ENCODE measurements at regions not wholly inside any gene's neighbourhood (a gene's known extent, or its start where the extent isn't known, plus 50 kb on each side); places are given as distances from the start of the nearest gene placed in this dataset.
"Not testable (repeated sequence)": the region's sequence is repeated elsewhere in the genome, so short reads cannot be mapped to it uniquely, and the experiment has no call there.

DNA sequence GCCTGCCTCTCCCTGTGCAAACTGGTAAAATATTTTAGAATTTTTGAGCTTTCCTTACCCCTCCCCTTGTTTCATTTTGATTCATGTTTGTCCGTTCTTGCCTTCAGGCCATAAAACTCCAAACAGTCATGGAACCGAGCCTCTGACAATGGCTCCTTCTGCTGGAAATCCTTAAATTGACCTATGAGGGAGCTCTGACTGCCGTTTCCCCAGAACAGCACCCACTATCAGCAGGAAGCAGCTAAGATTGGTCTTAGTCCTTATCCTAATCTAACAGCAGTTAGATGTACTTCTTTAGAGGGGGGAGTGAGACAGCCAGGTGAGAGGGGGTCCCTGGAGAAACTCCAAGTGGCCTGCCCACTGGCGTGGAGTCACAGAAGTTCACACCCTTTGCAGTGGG is 106.7 kb downstream of the FAM174A start:
- no peak for DNase-seq (ENCODE audit: low spot score)

DNA sequence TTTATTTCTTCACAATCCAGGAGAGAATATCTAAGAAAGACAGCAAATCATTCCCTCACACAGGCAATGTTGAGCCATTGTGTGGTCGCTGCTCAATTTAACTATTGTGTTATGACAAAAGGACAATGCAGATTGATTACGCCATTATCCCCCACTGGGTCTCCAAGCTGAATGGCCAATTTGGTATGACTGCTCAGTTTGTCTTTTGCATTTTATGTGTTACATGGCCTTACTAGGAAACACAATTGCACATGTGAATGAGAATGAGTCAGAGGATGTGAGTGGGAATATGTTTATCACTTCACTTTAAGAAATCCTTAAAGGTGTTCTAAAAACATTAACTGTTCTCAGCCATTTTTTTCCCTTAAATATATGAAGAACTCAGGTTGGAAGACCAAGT is 108.3 kb downstream of the FAM174A start:
- no peak for DNase-seq (ENCODE audit: low spot score)

DNA sequence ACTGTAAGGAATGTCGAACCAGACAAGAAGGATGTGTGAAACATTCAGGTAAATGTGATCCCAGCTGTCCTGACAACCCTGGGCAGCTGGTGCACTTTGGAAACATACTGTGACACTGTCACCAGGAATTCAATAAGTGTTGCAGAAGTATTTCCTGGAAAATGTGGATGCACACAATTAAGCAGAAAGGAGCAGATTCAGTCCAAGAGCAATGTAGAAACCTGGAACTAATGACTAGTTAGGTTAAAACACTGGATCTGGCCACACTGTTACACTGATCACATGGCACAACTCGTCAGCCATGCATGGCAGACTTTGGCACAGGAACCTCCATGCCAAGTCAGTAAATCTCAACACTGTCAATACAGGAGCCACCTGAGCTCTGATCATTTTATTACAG is 109.0 kb downstream of the FAM174A start:
- DNase-seq (ENCODE audit: low spot score) = peak; percentile 3

DNA sequence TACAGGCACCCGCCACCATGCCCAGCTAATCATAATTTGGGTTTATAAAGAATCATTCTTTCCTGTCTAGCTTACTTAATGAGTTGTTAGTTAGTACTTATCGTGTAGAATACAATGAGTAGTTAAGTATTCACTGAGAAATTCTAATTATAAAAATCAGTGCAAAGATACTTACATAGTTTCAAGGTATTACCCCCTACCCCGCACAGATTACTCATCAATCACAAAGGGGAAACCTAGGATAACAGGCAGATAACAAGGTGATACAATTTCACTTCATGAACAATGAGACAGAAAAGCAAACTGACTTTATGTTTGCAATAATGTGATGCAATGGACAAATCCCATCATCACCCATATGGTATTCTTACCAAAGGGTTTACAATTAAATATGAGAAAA is 109.6 kb downstream of the FAM174A start:
- DNase-seq (ENCODE audit: low spot score) = no peak

DNA sequence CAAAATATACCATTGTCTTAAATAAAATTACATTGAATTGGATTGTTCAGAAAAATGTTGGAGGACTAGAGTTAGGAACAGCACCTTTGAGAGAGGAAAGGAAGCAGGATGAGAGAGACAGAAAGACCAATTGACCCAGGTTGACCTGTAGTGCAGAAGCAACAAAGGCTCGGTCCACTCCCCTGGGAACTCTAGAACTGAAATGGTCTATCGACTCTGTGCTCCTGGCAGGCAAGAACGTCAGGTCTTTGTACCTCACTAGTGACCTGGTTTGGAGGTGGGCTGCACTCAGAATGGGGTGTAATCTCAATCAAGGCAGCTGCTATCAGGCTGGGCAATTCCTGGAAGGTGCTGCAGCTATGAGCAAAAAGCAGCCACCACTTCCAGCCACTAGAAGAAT is 110.8 kb downstream of the FAM174A start:
- DNase-seq (ENCODE audit: low spot score) = no peak

DNA sequence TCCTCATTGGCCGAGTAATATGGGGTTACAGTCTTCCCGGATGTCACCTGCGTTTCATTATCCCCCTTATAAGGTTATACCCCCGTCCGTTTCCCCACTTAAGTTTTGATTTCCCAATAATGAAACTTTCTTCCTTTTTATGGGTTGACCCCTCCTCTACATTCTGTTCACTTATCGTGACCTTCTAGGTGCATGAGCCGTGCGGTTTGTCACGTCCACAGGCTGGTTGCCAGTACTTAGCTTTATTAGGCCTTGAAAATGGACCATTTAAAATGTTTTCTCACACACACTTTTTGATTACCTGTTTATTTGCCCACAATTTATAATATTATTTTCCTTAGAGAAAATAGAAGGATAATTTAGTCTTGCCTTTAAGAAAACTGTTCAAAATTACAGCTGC is 111.5 kb downstream of the FAM174A start:
- DNase-seq (ENCODE audit: low spot score) = no peak

DNA sequence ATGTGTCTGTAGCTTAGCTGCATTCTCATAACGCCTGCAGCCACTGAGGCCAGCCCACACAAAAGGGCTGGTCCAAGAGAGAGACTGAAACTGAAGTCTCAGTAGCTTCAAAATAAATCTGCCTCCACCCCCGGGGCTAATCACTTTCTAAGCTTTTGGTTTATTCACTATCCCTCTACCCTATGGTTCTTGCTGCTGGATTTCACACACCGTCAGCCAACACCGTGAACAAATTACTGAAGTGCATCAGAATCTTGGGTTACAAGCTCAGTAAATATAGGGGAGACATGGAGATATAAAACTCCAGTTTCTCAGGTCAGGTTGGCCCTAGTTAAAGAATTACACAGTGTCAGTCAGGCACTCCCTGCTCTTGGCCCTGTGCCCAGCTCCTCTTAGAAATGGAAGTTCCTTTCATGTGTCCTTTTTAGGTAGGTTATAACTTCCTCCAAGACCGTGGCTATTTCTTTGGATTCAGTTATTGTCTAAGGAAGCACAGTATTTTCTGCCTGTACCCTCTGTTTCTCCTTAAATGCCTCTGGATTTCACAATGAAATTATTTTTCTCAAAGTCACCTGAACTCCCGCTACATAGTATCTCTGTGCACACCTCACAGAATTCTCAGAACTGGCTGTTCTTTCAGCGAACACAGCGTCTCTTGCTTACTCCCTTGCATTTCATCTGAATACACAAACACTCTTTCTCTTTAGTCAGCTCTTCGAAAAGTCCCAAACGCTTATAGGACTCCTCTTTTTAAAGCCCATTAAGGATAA is 112.5 kb downstream of the FAM174A start:
- DNase-seq (ENCODE audit: low spot score) = peak; percentile 14

DNA sequence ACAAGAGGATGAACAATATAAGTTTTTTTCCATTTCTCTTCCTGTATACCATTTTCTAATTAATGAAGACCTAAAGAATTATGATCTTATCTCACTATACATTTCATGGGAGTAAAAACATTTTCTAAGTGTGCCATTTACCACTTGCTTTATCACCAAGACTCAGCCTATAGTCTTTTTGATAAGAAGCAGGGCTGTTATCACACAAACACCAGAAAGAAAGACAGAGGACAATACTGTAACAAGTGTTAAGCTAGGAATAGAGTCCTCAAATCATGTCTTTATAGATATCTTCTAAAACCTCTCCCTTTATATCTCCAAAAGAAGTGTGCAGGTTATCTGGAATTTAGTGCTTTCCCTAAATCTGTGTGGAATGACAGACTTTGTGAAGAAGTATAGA is 119.7 kb downstream of the FAM174A start:
- no peak for DNase-seq (ENCODE audit: low spot score)

DNA sequence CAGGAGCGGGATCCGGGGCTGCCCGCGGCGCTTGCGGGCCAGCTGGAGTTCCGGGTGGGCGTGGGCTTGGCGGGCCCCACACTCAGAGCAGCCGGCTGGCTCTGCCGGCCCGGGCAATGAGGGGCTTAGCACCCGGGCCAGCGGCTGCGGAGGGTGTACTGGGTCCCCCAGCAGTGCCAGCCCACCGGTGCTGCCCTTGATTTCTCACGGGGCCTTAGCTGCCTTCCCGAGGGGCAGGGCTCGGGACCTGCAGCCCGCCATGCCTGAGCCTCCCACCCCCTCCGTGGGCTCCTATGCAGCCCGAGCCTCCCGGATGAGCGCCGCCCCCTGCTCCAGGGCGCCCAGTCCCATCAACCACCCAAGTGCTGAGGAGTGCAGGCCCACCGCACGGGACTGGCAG is 121.6 kb downstream of the FAM174A start:
- DNase-seq (ENCODE audit: low spot score) = not testable (repeated sequence)

DNA sequence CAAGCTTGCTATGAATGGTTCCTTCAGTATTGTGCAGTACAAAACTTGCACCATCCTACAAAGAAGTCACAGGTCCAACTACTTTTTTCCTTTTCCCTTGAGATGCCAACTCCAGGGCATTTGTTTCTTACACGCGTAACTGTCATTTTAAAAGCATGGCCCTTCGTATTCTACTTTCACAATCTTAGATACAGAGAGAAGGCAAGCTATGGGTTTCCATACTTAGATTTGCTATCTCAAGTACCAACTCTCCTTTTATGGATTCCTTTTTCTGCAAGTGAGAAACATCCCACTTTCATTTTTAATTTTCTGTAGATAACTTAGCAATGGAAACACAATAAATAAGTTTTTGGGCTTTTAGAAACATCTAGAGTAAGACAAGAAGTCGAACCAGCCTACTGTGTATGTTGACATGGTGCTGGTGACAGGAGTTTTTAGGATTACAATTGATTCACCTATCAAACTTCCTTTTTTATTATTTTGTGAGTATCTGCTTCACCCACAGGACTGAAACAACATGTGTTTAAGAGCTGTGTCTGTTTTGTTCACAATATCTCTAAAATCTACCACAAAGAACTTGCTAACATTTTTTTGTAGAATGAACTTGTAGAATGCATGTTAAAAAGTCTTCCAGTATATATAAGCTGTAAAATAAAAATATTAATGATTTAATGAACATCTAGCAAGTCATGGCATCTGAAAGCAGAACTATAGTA is 124.1 kb downstream of the FAM174A start:
- no peak for DNase-seq (ENCODE audit: low spot score)

DNA sequence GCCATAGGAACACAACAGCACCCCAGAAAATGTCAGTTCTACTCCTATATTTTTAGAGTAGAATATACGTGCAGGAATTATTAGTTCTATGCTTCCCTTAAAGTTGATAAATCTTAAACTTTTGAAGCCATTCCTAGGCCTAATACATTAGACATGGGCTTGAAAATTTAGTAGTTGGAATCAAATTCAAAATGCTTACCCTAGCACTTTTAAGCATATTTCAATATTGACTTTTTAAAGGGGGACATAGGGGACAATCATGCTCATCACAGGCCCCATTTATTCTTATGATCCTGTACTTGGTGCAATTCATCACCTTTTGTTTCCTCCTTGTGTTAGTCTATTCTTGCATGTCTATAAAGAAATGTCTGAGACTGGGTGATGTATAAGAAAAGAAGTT is 129.0 kb downstream of the FAM174A start:
- DNase-seq (ENCODE audit: low spot score) = no peak

DNA sequence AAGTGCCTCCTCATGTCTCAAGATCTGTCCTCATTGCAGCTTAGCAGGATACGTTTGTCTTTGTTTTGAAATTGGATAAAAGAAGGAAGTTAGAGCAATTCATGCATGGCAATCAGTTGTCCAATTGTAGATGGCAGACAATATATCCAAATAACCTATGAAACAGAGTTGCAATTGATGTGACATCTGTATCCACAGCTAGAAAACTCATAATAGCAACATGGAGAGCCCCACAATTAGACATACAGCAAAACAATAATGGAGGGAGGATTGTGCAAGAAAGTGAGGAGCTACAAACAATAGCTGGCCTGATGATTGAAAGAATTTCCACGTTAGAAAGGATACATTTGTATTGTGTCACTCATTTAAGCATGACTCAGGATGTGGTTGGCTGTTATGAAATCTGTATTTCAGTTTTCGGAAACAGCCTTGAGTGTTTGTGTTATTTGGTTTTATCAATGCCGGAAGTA is 132.0 kb downstream of the FAM174A start:
- no peak for DNase-seq (ENCODE audit: low spot score)

DNA sequence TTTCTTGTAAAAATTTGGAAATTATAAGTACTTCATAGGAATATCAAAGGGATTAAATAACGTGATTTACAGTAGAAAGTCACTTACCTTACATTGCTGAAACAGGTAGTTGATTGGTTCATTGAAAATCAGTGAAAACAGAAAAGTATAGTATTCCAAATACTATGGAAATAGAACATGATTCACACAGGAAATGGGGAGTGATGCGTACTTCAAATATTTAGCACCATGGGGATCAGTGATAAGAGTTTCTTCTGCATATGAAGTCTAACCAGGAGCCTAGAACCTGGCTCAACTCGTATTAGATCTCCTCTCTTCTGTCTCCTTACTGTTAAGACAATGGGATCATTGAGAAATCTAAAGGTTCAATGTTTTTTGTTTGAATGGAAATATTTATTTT is 133.3 kb downstream of the FAM174A start:
- DNase-seq (ENCODE audit: low spot score) = no peak

DNA sequence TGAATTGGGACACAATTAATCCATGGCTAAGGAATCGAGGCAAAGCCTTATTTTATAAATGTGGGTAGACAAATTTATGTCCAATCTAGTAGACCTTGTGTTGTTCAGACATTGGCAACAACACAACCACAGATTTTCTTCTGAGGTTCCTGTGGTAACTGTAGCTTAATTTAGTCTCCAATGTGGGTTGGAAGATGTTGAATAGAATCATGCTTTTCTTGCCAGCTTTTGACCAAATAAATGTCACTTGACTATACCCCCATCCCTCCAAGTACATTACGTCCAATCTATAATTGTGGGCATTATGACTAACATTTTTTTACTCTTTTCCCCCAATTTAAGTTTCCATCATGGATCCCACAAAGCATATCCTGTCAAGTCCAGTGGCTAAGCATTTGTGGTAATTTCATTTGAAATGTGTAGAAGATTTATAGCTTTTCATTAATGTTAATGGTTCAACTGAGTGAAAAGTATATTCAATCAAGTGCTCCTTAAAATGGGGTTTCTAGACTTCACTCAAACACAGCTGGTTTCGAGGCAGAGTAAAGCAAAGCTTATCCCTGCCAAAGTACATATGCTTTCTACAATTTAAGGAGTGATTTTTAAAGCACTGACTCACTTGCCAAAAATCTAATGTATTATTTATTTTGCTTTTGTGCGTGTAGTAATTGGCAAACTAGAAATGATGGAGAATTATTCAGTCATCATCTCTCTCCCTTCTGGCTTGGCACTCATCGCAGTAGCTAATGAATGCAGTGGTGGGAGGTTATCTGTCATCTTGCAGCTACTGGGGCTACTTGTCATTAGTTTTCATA is 141.8 kb downstream of the FAM174A start:
- no peak for DNase-seq (ENCODE audit: low spot score)

DNA sequence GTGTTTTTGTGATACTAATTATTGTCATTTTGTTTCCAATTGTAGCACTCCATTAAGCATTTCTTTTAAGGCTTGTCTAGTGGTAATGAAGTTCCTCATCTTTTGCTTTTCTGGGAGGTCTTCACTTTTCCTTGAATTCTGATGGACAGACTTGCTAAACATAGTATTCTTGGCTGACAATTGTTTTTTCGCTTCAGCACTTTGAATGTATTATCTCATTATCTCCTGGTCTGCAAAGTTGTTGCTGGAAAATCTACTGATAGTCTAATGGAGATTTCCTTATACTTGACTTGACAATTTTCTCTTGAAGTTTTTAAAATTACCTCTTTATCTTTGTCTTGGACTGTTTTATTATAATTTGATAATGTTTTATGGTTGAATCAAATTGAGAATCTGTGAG is 147.5 kb downstream of the FAM174A start:
- no peak for DNase-seq (ENCODE audit: low spot score)

DNA sequence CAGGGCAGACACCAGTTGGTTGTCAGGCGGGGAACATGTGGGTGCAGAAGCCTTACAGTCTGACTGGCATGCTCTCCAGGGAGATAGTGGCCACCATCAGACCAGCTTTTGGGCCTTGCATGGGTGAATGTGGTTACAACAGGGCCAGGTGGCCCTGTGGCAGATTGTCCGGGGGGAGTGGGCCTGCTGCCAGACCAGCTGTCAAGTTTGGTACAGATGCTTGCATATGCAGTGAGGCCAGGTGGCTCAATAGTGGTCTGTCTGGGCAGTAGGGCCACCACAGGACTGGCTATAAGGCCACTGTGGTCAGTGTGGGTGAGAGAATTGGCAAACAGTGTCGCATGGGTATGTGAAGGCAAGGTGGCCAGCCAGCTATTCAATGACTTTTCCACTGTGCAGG is 148.7 kb downstream of the FAM174A start:
- no peak for DNase-seq (ENCODE audit: low spot score)

DNA sequence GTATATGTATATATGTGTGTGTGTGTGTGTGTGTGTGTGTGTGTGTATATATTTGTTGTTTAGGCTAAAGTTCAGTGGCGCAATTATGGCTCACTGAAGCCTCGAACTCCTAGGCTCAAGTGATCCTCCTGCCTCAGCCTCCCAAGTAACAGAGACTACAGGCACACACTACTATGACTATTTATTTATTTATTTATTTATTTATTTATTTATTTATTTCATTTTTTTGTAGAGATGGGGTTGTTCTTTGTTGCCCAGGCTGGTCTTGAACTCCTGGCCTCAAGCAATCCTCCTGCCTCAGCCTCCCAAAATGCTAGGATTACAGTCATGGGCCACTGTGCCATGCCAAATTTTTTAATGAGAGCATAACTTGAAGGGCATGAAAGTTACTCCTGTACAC is 149.9 kb downstream of the FAM174A start:
- DNase-seq (ENCODE audit: low spot score) = not testable (repeated sequence)

DNA sequence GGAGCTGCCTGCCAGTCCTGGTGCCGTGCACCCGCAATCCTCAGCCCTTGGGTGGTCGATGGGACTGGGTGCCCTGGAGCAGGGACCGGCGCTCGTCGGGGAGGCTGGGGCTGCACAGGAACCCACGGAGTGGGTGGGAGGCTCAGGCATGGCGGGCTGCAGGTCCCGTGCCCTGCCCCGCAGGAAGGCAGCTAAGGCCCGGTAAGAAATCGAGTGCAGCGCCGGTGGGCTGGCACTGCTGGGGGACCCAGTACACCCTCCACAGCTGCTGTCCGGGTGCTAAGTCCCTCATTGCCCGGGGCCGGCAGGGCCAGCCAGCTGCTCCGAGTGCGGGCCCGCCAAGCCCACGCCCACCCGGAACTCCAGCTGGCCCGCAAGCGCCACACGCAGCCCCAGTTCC is 153.7 kb downstream of the FAM174A start:
- not testable (repeated sequence) for DNase-seq (ENCODE audit: low spot score)

DNA sequence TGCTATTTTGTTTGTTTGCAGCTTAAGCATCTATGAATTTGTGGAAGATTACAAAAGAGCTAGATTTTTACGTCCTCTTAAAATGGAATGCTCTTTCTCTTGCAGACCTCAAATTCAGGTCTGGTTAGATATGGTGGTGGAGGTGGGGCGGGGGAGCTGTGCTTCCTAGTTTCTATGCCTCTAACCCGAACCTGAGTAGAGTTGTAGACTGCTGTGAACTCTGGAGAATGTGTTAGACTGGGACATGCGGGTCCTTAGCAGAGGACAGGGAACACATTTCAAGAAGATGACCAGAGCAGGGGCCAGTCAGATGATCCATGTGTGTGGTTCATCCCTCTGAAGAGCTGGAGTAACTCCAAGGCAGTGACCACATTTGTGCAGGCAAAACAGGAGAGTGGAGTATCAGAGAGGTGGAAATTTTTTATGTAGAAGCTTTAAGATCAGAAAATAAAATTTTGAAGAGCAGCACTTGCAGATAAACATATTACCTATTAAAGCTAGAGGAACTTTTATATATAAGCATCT is 154.9 kb downstream of the FAM174A start:
- DNase-seq (ENCODE audit: low spot score) = no peak

DNA sequence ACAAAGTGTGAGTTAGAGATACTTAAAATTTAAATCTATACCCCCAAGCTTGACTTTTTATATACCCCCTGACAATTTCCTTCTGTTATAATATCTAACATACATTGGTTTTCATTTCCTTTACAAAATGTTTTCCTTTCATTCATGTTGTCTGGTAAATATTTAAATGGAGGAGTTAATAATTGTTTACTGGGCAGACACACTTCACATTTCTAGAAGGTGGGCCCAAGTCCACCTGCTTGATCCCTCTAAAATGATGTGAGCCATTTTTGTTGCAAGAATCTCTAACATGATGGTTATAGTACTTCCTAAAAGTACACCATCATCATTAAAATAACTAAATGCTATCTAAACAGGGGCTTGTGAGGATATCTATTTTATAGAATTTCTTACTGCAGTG is 155.9 kb downstream of the FAM174A start:
- DNase-seq (ENCODE audit: low spot score) = no peak

DNA sequence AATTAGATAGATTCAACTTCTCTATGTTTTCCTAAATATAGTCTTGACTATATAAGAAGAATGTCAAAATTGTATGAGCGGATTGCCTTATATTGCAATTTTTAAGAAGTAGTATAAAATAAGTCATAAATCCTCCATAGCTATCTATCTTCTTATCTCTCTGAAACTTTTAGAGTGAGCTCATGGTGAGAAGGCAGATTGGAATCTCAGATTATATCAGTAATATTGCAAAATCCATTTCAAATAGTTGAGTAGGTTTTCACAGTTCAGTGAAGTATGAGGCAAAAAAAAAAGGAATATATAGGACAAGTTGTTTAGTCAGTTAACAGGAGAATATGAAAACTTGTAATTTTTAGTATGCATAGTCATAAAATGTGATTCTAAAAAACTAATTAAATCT is 156.4 kb downstream of the FAM174A start:
- DNase-seq (ENCODE audit: low spot score) = no peak

DNA sequence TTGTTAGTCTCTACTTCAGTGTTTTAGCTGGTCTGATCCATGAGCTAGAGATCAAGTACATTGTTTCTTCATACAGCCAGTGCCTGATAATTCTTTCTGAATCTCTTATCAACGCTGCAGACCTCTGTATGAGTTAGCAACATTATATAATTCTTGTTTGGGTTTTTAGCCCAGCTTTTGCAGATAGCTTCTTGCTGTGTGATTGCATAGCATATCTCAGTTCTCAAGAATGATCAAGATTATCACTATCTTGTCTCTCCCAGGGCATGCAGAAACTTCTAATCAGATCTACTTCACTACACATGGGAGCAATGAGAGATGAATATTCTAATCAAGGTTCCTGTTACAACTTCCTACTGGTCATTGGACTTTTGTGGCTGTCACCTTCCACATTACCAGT is 158.3 kb downstream of the FAM174A start:
- no peak for DNase-seq (ENCODE audit: low spot score)

DNA sequence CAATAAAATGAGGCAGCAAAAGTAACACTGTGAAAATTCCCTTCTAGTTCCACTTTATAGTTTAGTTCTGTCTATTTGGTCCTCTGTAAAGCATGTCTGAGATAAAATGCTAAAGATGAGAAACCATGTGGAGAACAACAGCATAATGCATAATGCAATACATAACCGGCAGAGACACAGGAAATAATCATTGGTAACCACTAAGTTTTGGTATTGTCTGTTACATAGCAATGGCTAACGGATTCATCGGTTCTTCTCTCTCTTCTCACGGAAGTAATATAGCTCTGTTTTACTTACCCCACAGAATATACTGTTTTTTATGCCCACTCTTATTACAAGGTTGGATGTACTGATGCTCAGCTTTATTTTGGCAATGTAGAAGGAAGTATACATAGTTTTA is 158.9 kb downstream of the FAM174A start:
- no peak for DNase-seq (ENCODE audit: low spot score)
